Ovary (tissue), 3 donors: ENCODE measurements at regions not wholly inside any gene's neighbourhood (a gene's known extent, or its start where the extent isn't known, plus 50 kb on each side); places are given as distances from the start of the nearest gene placed in this dataset.

Experiments used
- EP300 ChIP-seq: sonication (generic); formaldehyde crosslinking; IDR thresholded peaks from one replicate; pipeline ENCODE4 v1.6.1; 2017; ENCODE audit warnings: antibody characterized with exemption
- POLR2A ChIP-seq: fragments of 450-650 bp; IDR thresholded peaks from one replicate; pipeline ENCODE4 v1.6.1; 2017; ENCODE audit warnings: antibody characterized with exemption, mild to moderate bottlenecking, moderate library complexity
- TF ChIP-seq, protein P1 (sequence below), 3 donors: fragments of 450-650 bp in 2 of 3; fragments of 200-600 bp in 1 of 3; IDR thresholded peaks; one replicate each; pipeline versions ENCODE4 v1.5.1 to v1.8.0; 2016 to 2022; ENCODE audit warnings: antibody characterized with exemption in 3 of 3, mild to moderate bottlenecking in 1 of 3
- donor health status: DM: no; HTN: no; CAD: no.

GRCh38 chr6:163877877-163878639, 463.5 kb downstream of the QKI start:
- no peak for TF ChIP-seq EP300
- no peak for TF ChIP-seq POLR2A
- TF ChIP-seq, protein P1, sequence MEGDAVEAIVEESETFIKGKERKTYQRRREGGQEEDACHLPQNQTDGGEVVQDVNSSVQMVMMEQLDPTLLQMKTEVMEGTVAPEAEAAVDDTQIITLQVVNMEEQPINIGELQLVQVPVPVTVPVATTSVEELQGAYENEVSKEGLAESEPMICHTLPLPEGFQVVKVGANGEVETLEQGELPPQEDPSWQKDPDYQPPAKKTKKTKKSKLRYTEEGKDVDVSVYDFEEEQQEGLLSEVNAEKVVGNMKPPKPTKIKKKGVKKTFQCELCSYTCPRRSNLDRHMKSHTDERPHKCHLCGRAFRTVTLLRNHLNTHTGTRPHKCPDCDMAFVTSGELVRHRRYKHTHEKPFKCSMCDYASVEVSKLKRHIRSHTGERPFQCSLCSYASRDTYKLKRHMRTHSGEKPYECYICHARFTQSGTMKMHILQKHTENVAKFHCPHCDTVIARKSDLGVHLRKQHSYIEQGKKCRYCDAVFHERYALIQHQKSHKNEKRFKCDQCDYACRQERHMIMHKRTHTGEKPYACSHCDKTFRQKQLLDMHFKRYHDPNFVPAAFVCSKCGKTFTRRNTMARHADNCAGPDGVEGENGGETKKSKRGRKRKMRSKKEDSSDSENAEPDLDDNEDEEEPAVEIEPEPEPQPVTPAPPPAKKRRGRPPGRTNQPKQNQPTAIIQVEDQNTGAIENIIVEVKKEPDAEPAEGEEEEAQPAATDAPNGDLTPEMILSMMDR (IDR thresholded peaks at IDR 0.05), result no peak
